ENCODE measurements at regions not wholly inside any gene's neighbourhood (a gene's known extent, or its start where the extent isn't known, plus 50 kb on each side); places are given as distances from the start of the nearest gene placed in this dataset.
"Not testable (repeated sequence)": the region's sequence is repeated elsewhere in the genome, so short reads cannot be mapped to it uniquely, and the experiment has no call there.

- no peak for DNase-seq (ENCODE audit: low read depth in 6 of 9, low spot score in 9 of 9)
- WGBS: 94% methylated on average over 26 of the region's 28 CpGs
- H3K36me3 ChIP-seq (ENCODE audit: control insufficient read depth in 2 of 2, insufficient read depth in 2 of 2, low read length in 1 of 2): no peaks in the 10 kb centered on the region
- H3K4me1 ChIP-seq (ENCODE audit: control insufficient read depth in 2 of 2, insufficient read depth in 2 of 2, low read length in 2 of 2): peaks cover 33 to 54% of the 10 kb centered on the region in 2 donors
- H3K4me3 ChIP-seq (ENCODE audit: low read length in 2 of 2): no peak overlapping the region
- H3K9me3 ChIP-seq (ENCODE audit: control insufficient read depth in 2 of 2, insufficient read depth in 1 of 2, low read length in 1 of 2): peaks cover 0 to 3% of the 10 kb centered on the region in 2 donors
- no peaks in the 10 kb centered on the region for H3K27me3 ChIP-seq (ENCODE audit: control insufficient read depth in 2 of 2, insufficient read depth in 1 of 2, low read length in 1 of 2)
- peak overlapping the region; percentile 18 to 63 for H3K27ac ChIP-seq (ENCODE audit: low read depth in 1 of 2, low read length in 1 of 2)
Measured at GRCh38 chr2:195562570-195563566, 94.2 kb upstream of the SLC39A10 start.

- 94% methylated on average over 6 of the region's 6 CpGs for WGBS
- DNase-seq (ENCODE audit: low read depth in 6 of 9, low spot score in 9 of 9): no peak
- Histone ChIP-seq H3K4me1 (ENCODE audit: control insufficient read depth in 2 of 2, insufficient read depth in 2 of 2, low read length in 2 of 2) (peaks cover 33 to 64% of the 10 kb centered on the region in 2 donors), H3K9me3 (ENCODE audit: control insufficient read depth in 2 of 2, insufficient read depth in 1 of 2, low read length in 1 of 2) (peaks cover 0 to 3% of the 10 kb centered on the region in 2 donors), H3K27ac (ENCODE audit: low read depth in 1 of 2, low read length in 1 of 2) (peak overlapping the region; percentile 40 to 89), H3K27me3 (ENCODE audit: control insufficient read depth in 2 of 2, insufficient read depth in 1 of 2, low read length in 1 of 2) (no peaks in the 10 kb centered on the region), H3K4me3 (ENCODE audit: low read length in 2 of 2) (no peak overlapping the region), H3K36me3 (ENCODE audit: control insufficient read depth in 2 of 2, insufficient read depth in 2 of 2, low read length in 1 of 2) (no peaks in the 10 kb centered on the region)
Measured at GRCh38 chr2:195561116-195561921, 95.7 kb upstream of the SLC39A10 start.

- peaks cover 33 to 64% of the 10 kb centered on the region in 2 donors for H3K4me1 ChIP-seq (ENCODE audit: control insufficient read depth in 2 of 2, insufficient read depth in 2 of 2, low read length in 2 of 2)
- no peak overlapping the region for H3K4me3 ChIP-seq (ENCODE audit: low read length in 2 of 2)
- peak overlapping the region; percentile 31 to 89 for H3K27ac ChIP-seq (ENCODE audit: low read depth in 1 of 2, low read length in 1 of 2)
- H3K27me3 ChIP-seq (ENCODE audit: control insufficient read depth in 2 of 2, insufficient read depth in 1 of 2, low read length in 1 of 2): no peaks in the 10 kb centered on the region
- WGBS: 63% methylated on average over 10 of the region's 10 CpGs
- peak in 1 of 9 donors; percentile 49 for DNase-seq (ENCODE audit: low read depth in 6 of 9, low spot score in 9 of 9)
- H3K36me3 ChIP-seq (ENCODE audit: control insufficient read depth in 2 of 2, insufficient read depth in 2 of 2, low read length in 1 of 2): no peaks in the 10 kb centered on the region
- peaks cover 0 to 3% of the 10 kb centered on the region in 2 donors for H3K9me3 ChIP-seq (ENCODE audit: control insufficient read depth in 2 of 2, insufficient read depth in 1 of 2, low read length in 1 of 2)
Measured at GRCh38 chr2:195560209-195560895, 96.7 kb upstream of the SLC39A10 start.

GRCh38 chr2:195559431-195559914 lies 97.6 kb upstream of the SLC39A10 start:
- peak; percentile 82 to 99 (median 94) for DNase-seq (ENCODE audit: low read depth in 6 of 9, low spot score in 9 of 9)
- WGBS: 3% methylated on average over 5 of the region's 5 CpGs

GRCh38 chr2:195555971-195556370 lies 101.1 kb upstream of the SLC39A10 start:
- no peak for DNase-seq (ENCODE audit: low read depth in 6 of 9, low spot score in 9 of 9)
- no peaks in the 10 kb centered on the region for H3K27me3 ChIP-seq (ENCODE audit: control insufficient read depth in 2 of 2, insufficient read depth in 1 of 2, low read length in 1 of 2)
- H3K27ac ChIP-seq (ENCODE audit: low read depth in 1 of 2, low read length in 1 of 2): no peak overlapping the region
- peaks cover 19 to 42% of the 10 kb centered on the region in 2 donors for H3K4me1 ChIP-seq (ENCODE audit: control insufficient read depth in 2 of 2, insufficient read depth in 2 of 2, low read length in 2 of 2)
- peaks cover 0 to 7% of the 10 kb centered on the region in 2 donors for H3K9me3 ChIP-seq (ENCODE audit: control insufficient read depth in 2 of 2, insufficient read depth in 1 of 2, low read length in 1 of 2)
- no peak overlapping the region for H3K4me3 ChIP-seq (ENCODE audit: low read length in 2 of 2)
- 100% methylated on average over 1 of the region's 1 CpG for WGBS
- no peaks in the 10 kb centered on the region for H3K36me3 ChIP-seq (ENCODE audit: control insufficient read depth in 2 of 2, insufficient read depth in 2 of 2, low read length in 1 of 2)

More at GRCh38 chr2:195559431-195559914, 97.6 kb upstream of the SLC39A10 start:
- H3K27ac ChIP-seq (ENCODE audit: low read depth in 1 of 2, low read length in 1 of 2): peak overlapping the region; percentile 89 to 96
- H3K9me3 ChIP-seq (ENCODE audit: control insufficient read depth in 2 of 2, insufficient read depth in 1 of 2, low read length in 1 of 2): peaks cover 0 to 7% of the 10 kb centered on the region in 2 donors
- peak overlapping the region in 1 of 2 donors; percentile 19 for H3K4me3 ChIP-seq (ENCODE audit: low read length in 2 of 2)
- H3K4me1 ChIP-seq (ENCODE audit: control insufficient read depth in 2 of 2, insufficient read depth in 2 of 2, low read length in 2 of 2): peaks cover 33 to 64% of the 10 kb centered on the region in 2 donors
- H3K36me3 ChIP-seq (ENCODE audit: control insufficient read depth in 2 of 2, insufficient read depth in 2 of 2, low read length in 1 of 2): no peaks in the 10 kb centered on the region
- no peaks in the 10 kb centered on the region for H3K27me3 ChIP-seq (ENCODE audit: control insufficient read depth in 2 of 2, insufficient read depth in 1 of 2, low read length in 1 of 2)

GRCh38 chr2:195552581-195552980 lies 104.4 kb upstream of the SLC39A10 start:
- Histone ChIP-seq H3K9me3 (ENCODE audit: control insufficient read depth in 2 of 2, insufficient read depth in 1 of 2, low read length in 1 of 2) (peaks cover 4 to 16% of the 10 kb centered on the region in 2 donors), H3K27ac (ENCODE audit: low read depth in 1 of 2, low read length in 1 of 2) (no peak overlapping the region), H3K4me3 (ENCODE audit: low read length in 2 of 2) (no peak overlapping the region), H3K4me1 (ENCODE audit: control insufficient read depth in 2 of 2, insufficient read depth in 2 of 2, low read length in 2 of 2) (peaks cover 0 to 17% of the 10 kb centered on the region in 2 donors), H3K36me3 (ENCODE audit: control insufficient read depth in 2 of 2, insufficient read depth in 2 of 2, low read length in 1 of 2) (no peaks in the 10 kb centered on the region), H3K27me3 (ENCODE audit: control insufficient read depth in 2 of 2, insufficient read depth in 1 of 2, low read length in 1 of 2) (no peaks in the 10 kb centered on the region)
- no peak for DNase-seq (ENCODE audit: low read depth in 6 of 9, low spot score in 9 of 9)
- 14% methylated on average over 1 of the region's 1 CpG for WGBS

- peaks cover 0 to 10% of the 10 kb centered on the region in 2 donors for H3K4me1 ChIP-seq (ENCODE audit: control insufficient read depth in 2 of 2, insufficient read depth in 2 of 2, low read length in 2 of 2)
- no peaks in the 10 kb centered on the region for H3K36me3 ChIP-seq (ENCODE audit: control insufficient read depth in 2 of 2, insufficient read depth in 2 of 2, low read length in 1 of 2)
- peaks cover 4 to 24% of the 10 kb centered on the region in 2 donors for H3K9me3 ChIP-seq (ENCODE audit: control insufficient read depth in 2 of 2, insufficient read depth in 1 of 2, low read length in 1 of 2)
- no peak overlapping the region for H3K27ac ChIP-seq (ENCODE audit: low read depth in 1 of 2, low read length in 1 of 2)
- H3K4me3 ChIP-seq (ENCODE audit: low read length in 2 of 2): no peak overlapping the region
- H3K27me3 ChIP-seq (ENCODE audit: control insufficient read depth in 2 of 2, insufficient read depth in 1 of 2, low read length in 1 of 2): no peaks in the 10 kb centered on the region
- 94% methylated on average over 4 of the region's 4 CpGs for WGBS
- no peak for DNase-seq (ENCODE audit: low read depth in 6 of 9, low spot score in 9 of 9)
Measured at GRCh38 chr2:195548198-195548940, 108.7 kb upstream of the SLC39A10 start.

- H3K27ac ChIP-seq (ENCODE audit: low read depth in 1 of 2, low read length in 1 of 2); DNase-seq (ENCODE audit: low read depth in 6 of 9, low spot score in 9 of 9); H3K36me3 ChIP-seq (ENCODE audit: control insufficient read depth in 2 of 2, insufficient read depth in 2 of 2, low read length in 1 of 2); H3K27me3 ChIP-seq (ENCODE audit: control insufficient read depth in 2 of 2, insufficient read depth in 1 of 2, low read length in 1 of 2); H3K4me1 ChIP-seq (ENCODE audit: control insufficient read depth in 2 of 2, insufficient read depth in 2 of 2, low read length in 2 of 2); H3K4me3 ChIP-seq (ENCODE audit: low read length in 2 of 2): not testable (repeated sequence)
- WGBS: 98% methylated on average over 47 of the region's 47 CpGs
- H3K9me3 ChIP-seq (ENCODE audit: control insufficient read depth in 2 of 2, insufficient read depth in 1 of 2, low read length in 1 of 2): peaks cover 4 to 24% of the 10 kb centered on the region in 2 donors
Measured at GRCh38 chr2:195547268-195547840, 109.7 kb upstream of the SLC39A10 start.

All from thymus (tissue), 11 donors.